ENCODE measurements at regions not wholly inside any gene's neighbourhood (a gene's known extent, or its start where the extent isn't known, plus 50 kb on each side); places are given as distances from the start of the nearest gene placed in this dataset.

GRCh38 chr5:84709075-84709474 is 324.4 kb upstream of the EDIL3 start:
- Histone ChIP-seq H3K9ac (ENCODE audit: control insufficient read depth, insufficient read depth, low read length) (no peak overlapping the region), H3K4me1 (ENCODE audit: control insufficient read depth, insufficient read depth, low read length) (no peaks in the 10 kb centered on the region), H2AFZ (ENCODE audit: control insufficient read depth, low read depth, low read length) (no peak overlapping the region), H3K4me2 (ENCODE audit: control insufficient read depth, insufficient read depth) (no peak overlapping the region), H3K36me3 (ENCODE audit: control insufficient read depth in 2 of 2, insufficient read depth in 2 of 2, low read length in 1 of 2) (no peaks in the 10 kb centered on the region), H3K79me2 (ENCODE audit: control insufficient read depth, insufficient read depth, low read length) (no peaks in the 10 kb centered on the region), H3K27ac (ENCODE audit: control insufficient read depth, insufficient read depth) (no peak overlapping the region), H4K20me1 (ENCODE audit: control insufficient read depth, insufficient read depth) (no peaks in the 10 kb centered on the region), H3K27me3 (replicated peaks in 1 of 2; ENCODE audit: control insufficient read depth in 2 of 2, insufficient read depth in 2 of 2, low read length in 1 of 2) (no peaks in the 10 kb centered on the region), H3K9me3 (replicated peaks; ENCODE audit: control insufficient read depth, insufficient read depth, low read length) (no peaks in the 10 kb centered on the region), H3K4me3 (no peak overlapping the region)
- FAIRE-seq, result no peak
- no peak for ATAC-seq
- 0% methylated on average over 1 of the region's 1 CpG for WGBS (ENCODE audit: insufficient coverage, insufficient replicate concordance, low lambda C conversion rate, missing lambda C conversion rate)
- ChIA-PET POLR2A (no interaction called here), SMC1A (ENCODE audit: uncharacterized antibody, unreplicated experiment) (interaction anchor here (0.9 kb wide), 1 partner anchor 9 kb away, joined by 3 read pairs; no protein-coding TSS in a partner anchor), CTCF (no interaction called here), RAD21 (ENCODE audit: unreplicated experiment) (no interaction called here)
- in situ Hi-C loops (cut with MboI) (no loop called here), intact Hi-C loops (cut with micrococcal nuclease; ENCODE audit: unreplicated experiment) (no loop called here)
- DNase-seq (ENCODE audit: low read depth, low spot score), result no peak
- TF ChIP-seq, protein P1, sequence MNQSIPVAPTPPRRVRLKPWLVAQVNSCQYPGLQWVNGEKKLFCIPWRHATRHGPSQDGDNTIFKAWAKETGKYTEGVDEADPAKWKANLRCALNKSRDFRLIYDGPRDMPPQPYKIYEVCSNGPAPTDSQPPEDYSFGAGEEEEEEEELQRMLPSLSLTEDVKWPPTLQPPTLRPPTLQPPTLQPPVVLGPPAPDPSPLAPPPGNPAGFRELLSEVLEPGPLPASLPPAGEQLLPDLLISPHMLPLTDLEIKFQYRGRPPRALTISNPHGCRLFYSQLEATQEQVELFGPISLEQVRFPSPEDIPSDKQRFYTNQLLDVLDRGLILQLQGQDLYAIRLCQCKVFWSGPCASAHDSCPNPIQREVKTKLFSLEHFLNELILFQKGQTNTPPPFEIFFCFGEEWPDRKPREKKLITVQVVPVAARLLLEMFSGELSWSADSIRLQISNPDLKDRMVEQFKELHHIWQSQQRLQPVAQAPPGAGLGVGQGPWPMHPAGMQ (IDR thresholded peaks at IDR 0.05; ENCODE audit: borderline replicate concordance), result no peak
- no peak for TF ChIP-seq CHD2 (IDR thresholded peaks at IDR 0.05; ENCODE audit: borderline replicate concordance, low read depth, low read length)
- no TSS peak for BruUV-seq (replicated peaks)

DNA sequence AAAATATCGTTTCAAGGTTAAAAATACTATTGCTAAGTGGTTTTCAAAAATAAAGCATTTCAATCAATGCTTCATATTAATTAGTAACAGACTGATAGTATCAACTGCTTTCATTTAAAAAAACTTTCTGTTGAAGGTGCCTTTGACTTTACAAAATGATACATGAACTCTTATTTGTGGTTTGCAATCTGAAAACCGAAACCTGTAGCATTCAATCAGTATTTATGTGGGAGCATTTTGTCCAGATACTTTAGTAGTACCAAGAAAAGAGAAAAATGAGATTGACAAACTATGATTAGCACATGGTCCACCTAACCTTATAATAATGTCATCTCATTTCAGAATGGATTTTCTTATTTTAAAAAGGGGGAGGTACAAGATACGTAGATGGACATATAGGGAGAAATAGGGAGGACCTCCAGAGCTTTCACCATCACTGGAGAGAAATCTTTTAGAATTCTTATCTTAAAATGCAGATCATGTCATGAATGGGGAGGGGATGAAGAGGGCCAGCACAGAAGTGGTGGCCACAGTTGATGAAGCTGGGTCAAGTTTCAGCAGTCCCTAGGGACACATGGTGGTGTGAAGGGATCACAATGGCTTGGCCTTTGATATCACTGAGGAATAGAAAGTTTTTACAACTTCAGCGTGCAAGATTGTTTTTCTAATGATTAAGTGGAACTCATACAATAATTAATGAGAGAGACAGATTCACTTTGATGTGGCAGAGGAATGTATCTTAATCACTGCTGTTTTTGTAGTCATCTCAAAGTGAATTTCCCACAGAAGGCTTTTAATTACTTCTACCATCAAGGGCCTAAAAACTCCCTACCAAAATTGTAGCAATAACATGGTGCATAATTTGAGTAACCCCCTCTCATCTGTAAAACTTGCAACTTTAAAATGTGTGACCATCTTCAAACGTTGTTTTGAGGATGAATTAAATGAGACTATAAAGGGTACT is 322.3 kb upstream of the EDIL3 start:
- Histone ChIP-seq H4K20me1 (ENCODE audit: control insufficient read depth, insufficient read depth) (no peaks in the 10 kb centered on the region), H3K4me3 (no peak overlapping the region), H3K79me2 (ENCODE audit: control insufficient read depth, insufficient read depth, low read length) (no peaks in the 10 kb centered on the region), H3K27me3 (replicated peaks in 1 of 2; ENCODE audit: control insufficient read depth in 2 of 2, insufficient read depth in 2 of 2, low read length in 1 of 2) (no peaks in the 10 kb centered on the region), H3K27ac (ENCODE audit: control insufficient read depth, insufficient read depth) (no peak overlapping the region), H3K9me3 (replicated peaks; ENCODE audit: control insufficient read depth, insufficient read depth, low read length) (no peaks in the 10 kb centered on the region), H2AFZ (ENCODE audit: control insufficient read depth, low read depth, low read length) (no peak overlapping the region), H3K9ac (ENCODE audit: control insufficient read depth, insufficient read depth, low read length) (no peak overlapping the region), H3K4me2 (ENCODE audit: control insufficient read depth, insufficient read depth) (no peak overlapping the region), H3K36me3 (ENCODE audit: control insufficient read depth in 2 of 2, insufficient read depth in 2 of 2, low read length in 1 of 2) (no peaks in the 10 kb centered on the region), H3K4me1 (ENCODE audit: control insufficient read depth, insufficient read depth, low read length) (no peaks in the 10 kb centered on the region)
- ATAC-seq, result peak; percentile 88
- ChIA-PET RAD21 (ENCODE audit: unreplicated experiment) (no interaction called here), CTCF (no interaction called here), POLR2A (interaction anchor here (0.6 kb wide), 1 partner anchor 34 kb away, joined by 6 read pairs; no protein-coding TSS in a partner anchor), SMC1A (ENCODE audit: uncharacterized antibody, unreplicated experiment) (interaction anchor here (1.3 kb wide), 1 partner anchor 12 kb away, joined by 3 read pairs; no protein-coding TSS in a partner anchor)
- 1% methylated on average over 5 of the region's 5 CpGs for WGBS (ENCODE audit: insufficient coverage, insufficient replicate concordance, low lambda C conversion rate, missing lambda C conversion rate)
- intact Hi-C loops (cut with micrococcal nuclease; ENCODE audit: unreplicated experiment), result loop anchor here (2.0 kb wide), 1 partner anchor 104 kb away; no protein-coding TSS in a partner anchor
- FAIRE-seq, result no peak
- DNase-seq (ENCODE audit: low read depth, low spot score), result peak; percentile 17
- in situ Hi-C loops (cut with MboI), result no loop called here
- no TSS peak for BruUV-seq (replicated peaks)
- TF ChIP-seq SMC3 (IDR thresholded peaks at IDR 0.05; ENCODE audit: borderline replicate concordance, low read length), result no peak
- no peak for TF ChIP-seq SMARCA5 (IDR thresholded peaks at IDR 0.05)
- 0 out of 2 replicates have a peak, but pooled peaks have one; percentile 12 for TF ChIP-seq RELB (IDR thresholded peaks at IDR 0.05; ENCODE audit: low read depth)
- no peak for TF ChIP-seq MAX (IDR thresholded peaks at IDR 0.05; ENCODE audit: low read depth, low read length)
- TF ChIP-seq IRF4 (IDR thresholded peaks at IDR 0.05; ENCODE audit: low read depth, low read length), result no peak
- TF ChIP-seq MTA2 (IDR thresholded peaks at IDR 0.05; ENCODE audit: low read depth), result peak; percentile 95
- TF ChIP-seq IKZF2 (IDR thresholded peaks at IDR 0.05), result peak in 1 of 2 experiments; percentile 21; a peak in 1 of 4 replicates
- TF ChIP-seq NR2F1 (conservative IDR thresholded peaks at IDR 0.05), result peak; percentile 74
